ENCODE measurements at regions not wholly inside any gene's neighbourhood (a gene's known extent, or its start where the extent isn't known, plus 50 kb on each side); places are given as distances from the start of the nearest gene placed in this dataset.
A peak's percentile ranks its signal among the peaks of the same experiment; 100 is the strongest.

DNA sequence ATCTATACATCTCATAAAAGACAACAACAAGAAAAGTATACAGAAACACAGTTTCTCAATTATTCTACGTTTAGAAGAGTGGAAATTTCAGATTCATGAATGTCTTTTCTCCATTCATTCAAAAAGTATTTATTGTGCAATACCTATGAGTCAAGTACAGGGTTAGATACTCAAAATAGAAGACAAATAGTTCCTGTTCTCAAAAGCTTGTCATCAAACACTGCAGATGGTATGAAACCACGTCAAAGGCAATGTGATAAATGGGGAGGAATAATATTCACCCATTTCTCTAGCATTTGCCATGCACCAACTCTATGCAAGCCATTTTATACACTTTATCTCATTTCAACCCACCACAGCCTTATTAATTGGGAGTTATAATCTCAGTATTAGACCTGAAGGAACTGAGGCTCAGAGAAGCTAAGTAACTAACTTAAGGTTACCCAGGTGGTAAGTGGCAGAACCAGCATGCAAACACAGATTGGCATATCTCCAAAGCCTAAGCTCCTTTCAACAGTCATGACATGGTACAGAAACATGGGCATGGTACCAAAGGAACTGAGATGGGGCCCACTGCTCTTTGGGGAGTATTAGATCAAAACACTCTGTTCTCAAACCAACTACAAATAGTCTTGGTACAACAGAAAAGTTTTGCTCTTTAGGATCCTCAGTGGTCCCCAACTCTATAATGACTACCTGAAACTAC, 67.2 kb upstream of the NPAS2 start:
- peak in 1 of 2 donors; percentile 93 for DNase-seq (ENCODE audit: low read depth in 1 of 2, low spot score in 1 of 2)
- H3K27ac ChIP-seq: no peak overlapping the region

GRCh38 chr2:100753444-100753843, 66.5 kb upstream of the NPAS2 start:
- H3K27ac ChIP-seq: no peak overlapping the region

More for the DNA sequence above, 67.2 kb upstream of the NPAS2 start:
- H3K4me3 ChIP-seq: no peak overlapping the region
- H3K27me3 ChIP-seq: no peaks in the 10 kb centered on the region
- no peaks in the 10 kb centered on the region for H3K4me1 ChIP-seq (ENCODE audit: low read depth)
- H3K9me3 ChIP-seq (ENCODE audit: low read depth): no peaks in the 10 kb centered on the region
- no peaks in the 10 kb centered on the region for H3K36me3 ChIP-seq
- no peak for TF ChIP-seq CTCF (IDR thresholded peaks at IDR 0.05; ENCODE audit: low read depth, low read length)

DNA sequence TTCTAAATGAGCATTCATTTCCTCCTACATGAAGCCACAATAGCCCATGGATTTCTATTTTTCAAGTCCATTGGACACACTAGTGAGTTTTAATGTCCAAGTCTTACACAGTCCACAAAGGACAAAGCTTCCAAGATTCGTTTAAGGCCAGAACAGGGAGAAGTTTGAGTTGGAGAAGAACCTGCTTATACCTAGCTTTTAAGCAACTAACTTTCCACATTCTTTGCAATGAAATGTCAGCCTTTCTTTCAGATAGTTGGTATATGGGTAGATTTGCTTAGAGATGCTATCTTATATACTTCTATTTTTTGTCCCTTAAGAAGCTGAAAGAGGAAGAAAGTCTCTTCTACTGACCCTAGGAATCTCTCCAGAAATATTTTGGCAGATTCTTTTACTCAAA, 66.1 kb upstream of the NPAS2 start:
- Histone ChIP-seq H3K27me3 (no peaks in the 10 kb centered on the region), H3K27ac (no peak overlapping the region), H3K4me3 (no peak overlapping the region), H3K9me3 (ENCODE audit: low read depth) (no peaks in the 10 kb centered on the region), H3K36me3 (no peaks in the 10 kb centered on the region), H3K4me1 (ENCODE audit: low read depth) (no peaks in the 10 kb centered on the region)
- DNase-seq (ENCODE audit: low read depth in 1 of 2, low spot score in 1 of 2): no peak
- no peak for TF ChIP-seq CTCF (IDR thresholded peaks at IDR 0.05; ENCODE audit: low read depth, low read length)

More at GRCh38 chr2:100753444-100753843, 66.5 kb upstream of the NPAS2 start:
- H3K9me3 ChIP-seq (ENCODE audit: low read depth): no peaks in the 10 kb centered on the region
- H3K4me3 ChIP-seq: no peak overlapping the region
- no peaks in the 10 kb centered on the region for H3K36me3 ChIP-seq
- H3K4me1 ChIP-seq (ENCODE audit: low read depth): no peaks in the 10 kb centered on the region
- no peak for TF ChIP-seq CTCF (IDR thresholded peaks at IDR 0.05; ENCODE audit: low read depth, low read length)
- DNase-seq (ENCODE audit: low read depth in 1 of 2, low spot score in 1 of 2): no peak
- no peaks in the 10 kb centered on the region for H3K27me3 ChIP-seq

DNA sequence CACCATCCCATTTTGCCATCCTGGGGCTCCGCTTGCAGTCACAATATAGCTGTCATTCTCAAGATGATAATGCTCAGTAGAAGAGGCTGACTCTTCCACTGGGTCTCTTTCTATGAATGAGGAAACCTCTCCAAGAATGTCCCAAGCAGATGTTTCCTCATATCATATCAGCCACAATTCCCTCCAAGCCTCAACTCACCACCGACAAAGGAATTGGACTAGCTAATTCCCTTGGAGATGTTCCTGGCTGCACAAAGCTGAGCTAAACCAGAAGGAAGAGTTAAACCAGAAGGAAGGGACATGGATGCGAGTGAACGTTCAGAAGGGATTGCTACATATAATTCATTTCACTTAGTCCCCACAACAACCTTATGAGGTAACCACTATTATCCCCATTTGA, 65.0 kb upstream of the NPAS2 start:
- H3K9me3 ChIP-seq (ENCODE audit: low read depth): no peaks in the 10 kb centered on the region
- H3K36me3 ChIP-seq: no peaks in the 10 kb centered on the region
- H3K27ac ChIP-seq: no peak overlapping the region
- H3K4me3 ChIP-seq: no peak overlapping the region
- no peaks in the 10 kb centered on the region for H3K4me1 ChIP-seq (ENCODE audit: low read depth)
- H3K27me3 ChIP-seq: no peaks in the 10 kb centered on the region
- no peak for TF ChIP-seq CTCF (IDR thresholded peaks at IDR 0.05; ENCODE audit: low read depth, low read length)
- peak in 1 of 2 donors; percentile 86 for DNase-seq (ENCODE audit: low read depth in 1 of 2, low spot score in 1 of 2)

DNA sequence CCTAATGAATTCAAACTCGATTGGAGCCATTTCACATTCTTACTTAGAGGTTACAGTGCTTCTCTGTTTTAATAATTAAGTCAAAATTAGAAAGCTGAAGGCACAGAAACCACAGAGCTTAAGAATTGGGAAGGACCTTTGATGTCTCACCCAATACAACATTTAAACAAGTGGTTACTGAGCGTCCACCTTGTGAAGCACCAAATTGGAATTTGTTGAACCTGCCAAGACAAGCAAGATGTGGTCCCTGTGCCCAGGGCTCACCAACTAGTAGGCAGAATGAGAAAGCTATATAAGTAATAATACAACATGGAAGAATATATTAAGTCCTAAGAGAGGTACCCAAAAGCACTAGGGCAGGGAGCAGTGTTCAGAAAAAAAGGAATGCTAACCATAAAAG, 64.5 kb upstream of the NPAS2 start:
- H3K9me3 ChIP-seq (ENCODE audit: low read depth): no peaks in the 10 kb centered on the region
- no peak for TF ChIP-seq CTCF (IDR thresholded peaks at IDR 0.05; ENCODE audit: low read depth, low read length)
- no peaks in the 10 kb centered on the region for H3K4me1 ChIP-seq (ENCODE audit: low read depth)
- H3K4me3 ChIP-seq: no peak overlapping the region
- H3K36me3 ChIP-seq: no peaks in the 10 kb centered on the region
- DNase-seq (ENCODE audit: low read depth in 1 of 2, low spot score in 1 of 2): no peak
- no peaks in the 10 kb centered on the region for H3K27me3 ChIP-seq
- no peak overlapping the region for H3K27ac ChIP-seq
